Body of pancreas (tissue), 4 donors: ENCODE measurements at regions not wholly inside any gene's neighbourhood (a gene's known extent, or its start where the extent isn't known, plus 50 kb on each side); places are given as distances from the start of the nearest gene placed in this dataset.

Experiments used
- POLR2A ChIP-seq, 3 donors: fragments of 450-650 bp; IDR thresholded peaks; one replicate each; pipeline ENCODE4 v1.6.1; 2016; ENCODE audit warnings: antibody characterized with exemption in 3 of 3, mild to moderate bottlenecking in 2 of 3
- TF ChIP-seq, protein P1 (sequence below), 7 experiments: fragments of 450-650 bp in 4 of 7; fragments of 200-600 bp in 3 of 7; sonication (generic) in 3 of 7; IDR thresholded peaks; one replicate each; pipeline ENCODE4 v1.5.1; 2016 to 2019; ENCODE audit warnings: antibody characterized with exemption in 7 of 7

DNA sequence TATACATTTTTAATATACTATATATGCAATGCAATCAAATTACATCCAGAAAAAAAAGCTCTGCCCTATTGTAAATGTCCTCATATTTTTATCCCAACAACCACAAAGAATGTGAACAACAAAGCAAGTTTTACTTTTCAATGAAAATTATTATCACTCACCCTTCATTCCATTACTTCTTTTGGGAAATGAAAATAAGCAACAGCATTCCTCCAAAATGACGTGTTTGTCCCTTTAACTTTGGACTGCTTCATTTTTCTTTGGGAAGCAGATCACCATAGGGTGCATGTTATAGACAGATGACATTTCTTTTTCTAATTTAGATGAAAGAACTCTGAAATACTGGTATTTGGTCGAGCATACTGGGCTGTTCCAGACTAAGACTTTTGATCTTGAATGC, 667.1 kb upstream of the BOD1L1 start:
- TF ChIP-seq, protein P1, sequence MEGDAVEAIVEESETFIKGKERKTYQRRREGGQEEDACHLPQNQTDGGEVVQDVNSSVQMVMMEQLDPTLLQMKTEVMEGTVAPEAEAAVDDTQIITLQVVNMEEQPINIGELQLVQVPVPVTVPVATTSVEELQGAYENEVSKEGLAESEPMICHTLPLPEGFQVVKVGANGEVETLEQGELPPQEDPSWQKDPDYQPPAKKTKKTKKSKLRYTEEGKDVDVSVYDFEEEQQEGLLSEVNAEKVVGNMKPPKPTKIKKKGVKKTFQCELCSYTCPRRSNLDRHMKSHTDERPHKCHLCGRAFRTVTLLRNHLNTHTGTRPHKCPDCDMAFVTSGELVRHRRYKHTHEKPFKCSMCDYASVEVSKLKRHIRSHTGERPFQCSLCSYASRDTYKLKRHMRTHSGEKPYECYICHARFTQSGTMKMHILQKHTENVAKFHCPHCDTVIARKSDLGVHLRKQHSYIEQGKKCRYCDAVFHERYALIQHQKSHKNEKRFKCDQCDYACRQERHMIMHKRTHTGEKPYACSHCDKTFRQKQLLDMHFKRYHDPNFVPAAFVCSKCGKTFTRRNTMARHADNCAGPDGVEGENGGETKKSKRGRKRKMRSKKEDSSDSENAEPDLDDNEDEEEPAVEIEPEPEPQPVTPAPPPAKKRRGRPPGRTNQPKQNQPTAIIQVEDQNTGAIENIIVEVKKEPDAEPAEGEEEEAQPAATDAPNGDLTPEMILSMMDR (IDR thresholded peaks at IDR 0.05): no peak
- TF ChIP-seq POLR2A (IDR thresholded peaks at IDR 0.05): no peak
